ENCODE measurements at regions not wholly inside any gene's neighbourhood (a gene's known extent, or its start where the extent isn't known, plus 50 kb on each side); places are given as distances from the start of the nearest gene placed in this dataset.

- Histone ChIP-seq H2AK5ac (ENCODE audit: low read depth, low read length) (no peak overlapping the region), H3K79me1 (ENCODE audit: low read depth, low read length) (no peaks in the 10 kb centered on the region), H3K23ac (ENCODE audit: low read depth, low read length, poor library complexity) (no peak overlapping the region), H2BK15ac (ENCODE audit: low read length) (no peak overlapping the region), H2BK12ac (ENCODE audit: low read length) (no peak overlapping the region), H2BK5ac (ENCODE audit: low read length) (no peak overlapping the region), H3K4me3 (ENCODE audit: low read length in 2 of 2) (no peak overlapping the region), H3K18ac (ENCODE audit: low read length) (no peak overlapping the region), H3K36me3 (replicated peaks in 1 of 2; ENCODE audit: control insufficient read depth in 2 of 2, insufficient read depth in 2 of 2, low read length in 2 of 2) (no peaks in the 10 kb centered on the region), H3K9ac (ENCODE audit: low read depth, low read length, poor library complexity) (no peak overlapping the region), H4K91ac (ENCODE audit: low read depth, low read length, poor library complexity) (no peak overlapping the region), H2AFZ (ENCODE audit: low read length) (no peak overlapping the region), H3K4me1 (ENCODE audit: control insufficient read depth in 2 of 2, insufficient read depth in 1 of 2, low read depth in 1 of 2, low read length in 2 of 2) (no peaks in the 10 kb centered on the region), H3K14ac (ENCODE audit: low read length) (no peak overlapping the region), H3K27ac (replicated peaks; ENCODE audit: low read length) (no peak overlapping the region), H2BK120ac (ENCODE audit: low read depth, low read length) (no peak overlapping the region), H3K4ac (ENCODE audit: low read length) (no peak overlapping the region), H3K9me3 (replicated peaks in 1 of 2; ENCODE audit: control insufficient read depth in 2 of 2, insufficient read depth in 1 of 2, low read depth in 1 of 2, low read length in 2 of 2) (no peaks in the 10 kb centered on the region), H3K4me2 (ENCODE audit: insufficient read depth, low read length, poor library complexity, severe bottlenecking) (no peak overlapping the region), H4K8ac (ENCODE audit: low read depth, low read length) (no peak overlapping the region), H3K27me3 (ENCODE audit: control insufficient read depth in 3 of 3, insufficient read depth in 3 of 3, low read depth in 1 of 3, low read length in 3 of 3) (no peaks in the 10 kb centered on the region)
- WGBS, 2 donors (ENCODE audit: extremely low coverage in 2 of 2, insufficient read length in 2 of 2, insufficient replicate concordance in 1 of 2), result no CpG with 5 or more reads among the region's 1 CpG
- DNase-seq (ENCODE audit: low spot score), result no peak
Measured at GRCh38 chr3:103308921-103309320, 874.1 kb downstream of the ZPLD1 start.

GRCh38 chr3:103319912-103320311 is 885.1 kb downstream of the ZPLD1 start:
- WGBS, 2 donors (ENCODE audit: extremely low coverage in 2 of 2, insufficient read length in 2 of 2, insufficient replicate concordance in 1 of 2), result no CpG with 5 or more reads among the region's 2 CpGs
- no peak overlapping the region for H3K4me3 ChIP-seq (ENCODE audit: low read length in 2 of 2)
- H3K14ac ChIP-seq (ENCODE audit: low read length), result no peak overlapping the region
- H2BK12ac ChIP-seq (ENCODE audit: low read length), result no peak overlapping the region
- H4K91ac ChIP-seq (ENCODE audit: low read depth, low read length, poor library complexity), result no peak overlapping the region
- H2BK15ac ChIP-seq (ENCODE audit: low read length), result no peak overlapping the region
- no peak overlapping the region for H3K23ac ChIP-seq (ENCODE audit: low read depth, low read length, poor library complexity)
- no peak overlapping the region for H2BK5ac ChIP-seq (ENCODE audit: low read length)
- H3K18ac ChIP-seq (ENCODE audit: low read length), result no peak overlapping the region
- H2AK5ac ChIP-seq (ENCODE audit: low read depth, low read length), result no peak overlapping the region
- no peaks in the 10 kb centered on the region for H3K79me1 ChIP-seq (ENCODE audit: low read depth, low read length)
- DNase-seq (ENCODE audit: low spot score), result no peak
- H3K4me2 ChIP-seq (ENCODE audit: insufficient read depth, low read length, poor library complexity, severe bottlenecking), result no peak overlapping the region
- no peak overlapping the region for H2AFZ ChIP-seq (ENCODE audit: low read length)
- H3K4me1 ChIP-seq (ENCODE audit: control insufficient read depth in 2 of 2, insufficient read depth in 1 of 2, low read depth in 1 of 2, low read length in 2 of 2), result no peaks in the 10 kb centered on the region
- H3K36me3 ChIP-seq (replicated peaks in 1 of 2; ENCODE audit: control insufficient read depth in 2 of 2, insufficient read depth in 2 of 2, low read length in 2 of 2), result no peaks in the 10 kb centered on the region
- H3K4ac ChIP-seq (ENCODE audit: low read length), result no peak overlapping the region
- H3K9me3 ChIP-seq (replicated peaks in 1 of 2; ENCODE audit: control insufficient read depth in 2 of 2, insufficient read depth in 1 of 2, low read depth in 1 of 2, low read length in 2 of 2), result no peaks in the 10 kb centered on the region
- no peak overlapping the region for H4K8ac ChIP-seq (ENCODE audit: low read depth, low read length)
- no peak overlapping the region for H3K9ac ChIP-seq (ENCODE audit: low read depth, low read length, poor library complexity)
- H2BK120ac ChIP-seq (ENCODE audit: low read depth, low read length), result no peak overlapping the region
- no peaks in the 10 kb centered on the region for H3K27me3 ChIP-seq (ENCODE audit: control insufficient read depth in 3 of 3, insufficient read depth in 3 of 3, low read depth in 1 of 3, low read length in 3 of 3)
- no peak overlapping the region for H3K27ac ChIP-seq (replicated peaks; ENCODE audit: low read length)

- no peak for DNase-seq (ENCODE audit: low spot score)
- WGBS, 2 donors (ENCODE audit: extremely low coverage in 2 of 2, insufficient read length in 2 of 2, insufficient replicate concordance in 1 of 2), result no CpG with 5 or more reads among the region's 2 CpGs
- Histone ChIP-seq H3K79me1 (ENCODE audit: low read depth, low read length) (no peaks in the 10 kb centered on the region), H3K27ac (replicated peaks; ENCODE audit: low read length) (no peak overlapping the region), H2BK15ac (ENCODE audit: low read length) (no peak overlapping the region), H3K4ac (ENCODE audit: low read length) (no peak overlapping the region), H2AFZ (ENCODE audit: low read length) (peak overlapping the region; percentile 22), H2AK5ac (ENCODE audit: low read depth, low read length) (no peak overlapping the region), H4K91ac (ENCODE audit: low read depth, low read length, poor library complexity) (no peak overlapping the region), H2BK120ac (ENCODE audit: low read depth, low read length) (no peak overlapping the region), H4K8ac (ENCODE audit: low read depth, low read length) (no peak overlapping the region), H3K36me3 (replicated peaks in 1 of 2; ENCODE audit: control insufficient read depth in 2 of 2, insufficient read depth in 2 of 2, low read length in 2 of 2) (no peaks in the 10 kb centered on the region), H3K23ac (ENCODE audit: low read depth, low read length, poor library complexity) (no peak overlapping the region), H3K14ac (ENCODE audit: low read length) (no peak overlapping the region), H3K4me1 (ENCODE audit: control insufficient read depth in 2 of 2, insufficient read depth in 1 of 2, low read depth in 1 of 2, low read length in 2 of 2) (no peaks in the 10 kb centered on the region), H3K18ac (ENCODE audit: low read length) (no peak overlapping the region), H2BK12ac (ENCODE audit: low read length) (no peak overlapping the region), H3K4me2 (ENCODE audit: insufficient read depth, low read length, poor library complexity, severe bottlenecking) (no peak overlapping the region), H2BK5ac (ENCODE audit: low read length) (no peak overlapping the region), H3K27me3 (ENCODE audit: control insufficient read depth in 3 of 3, insufficient read depth in 3 of 3, low read depth in 1 of 3, low read length in 3 of 3) (no peaks in the 10 kb centered on the region), H3K9ac (ENCODE audit: low read depth, low read length, poor library complexity) (no peak overlapping the region), H3K4me3 (ENCODE audit: low read length in 2 of 2) (no peak overlapping the region), H3K9me3 (replicated peaks in 1 of 2; ENCODE audit: control insufficient read depth in 2 of 2, insufficient read depth in 1 of 2, low read depth in 1 of 2, low read length in 2 of 2) (no peaks in the 10 kb centered on the region)
Measured at GRCh38 chr3:103337179-103337845, 902.5 kb downstream of the ZPLD1 start.

GRCh38 chr3:103341078-103341606 is 906.3 kb downstream of the ZPLD1 start:
- H2AK5ac ChIP-seq (ENCODE audit: low read depth, low read length), result no peak overlapping the region
- H3K18ac ChIP-seq (ENCODE audit: low read length), result no peak overlapping the region
- WGBS, 2 donors (ENCODE audit: extremely low coverage in 2 of 2, insufficient read length in 2 of 2, insufficient replicate concordance in 1 of 2), result no CpG with 5 or more reads among the region's 4 CpGs
- no peaks in the 10 kb centered on the region for H3K79me1 ChIP-seq (ENCODE audit: low read depth, low read length)
- H3K9me3 ChIP-seq (replicated peaks in 1 of 2; ENCODE audit: control insufficient read depth in 2 of 2, insufficient read depth in 1 of 2, low read depth in 1 of 2, low read length in 2 of 2), result no peaks in the 10 kb centered on the region
- no peak for DNase-seq (ENCODE audit: low spot score)
- H2AFZ ChIP-seq (ENCODE audit: low read length), result no peak overlapping the region
- no peak overlapping the region for H2BK120ac ChIP-seq (ENCODE audit: low read depth, low read length)
- no peak overlapping the region for H2BK15ac ChIP-seq (ENCODE audit: low read length)
- no peak overlapping the region for H3K4me2 ChIP-seq (ENCODE audit: insufficient read depth, low read length, poor library complexity, severe bottlenecking)
- no peak overlapping the region for H4K91ac ChIP-seq (ENCODE audit: low read depth, low read length, poor library complexity)
- no peak overlapping the region for H3K4me3 ChIP-seq (ENCODE audit: low read length in 2 of 2)
- H3K27ac ChIP-seq (replicated peaks; ENCODE audit: low read length), result no peak overlapping the region
- H3K9ac ChIP-seq (ENCODE audit: low read depth, low read length, poor library complexity), result no peak overlapping the region
- no peak overlapping the region for H3K23ac ChIP-seq (ENCODE audit: low read depth, low read length, poor library complexity)
- H4K8ac ChIP-seq (ENCODE audit: low read depth, low read length), result no peak overlapping the region
- H3K4ac ChIP-seq (ENCODE audit: low read length), result no peak overlapping the region
- H3K27me3 ChIP-seq (ENCODE audit: control insufficient read depth in 3 of 3, insufficient read depth in 3 of 3, low read depth in 1 of 3, low read length in 3 of 3), result no peaks in the 10 kb centered on the region
- no peaks in the 10 kb centered on the region for H3K36me3 ChIP-seq (replicated peaks in 1 of 2; ENCODE audit: control insufficient read depth in 2 of 2, insufficient read depth in 2 of 2, low read length in 2 of 2)
- no peak overlapping the region for H2BK5ac ChIP-seq (ENCODE audit: low read length)
- no peak overlapping the region for H3K14ac ChIP-seq (ENCODE audit: low read length)
- no peaks in the 10 kb centered on the region for H3K4me1 ChIP-seq (ENCODE audit: control insufficient read depth in 2 of 2, insufficient read depth in 1 of 2, low read depth in 1 of 2, low read length in 2 of 2)
- H2BK12ac ChIP-seq (ENCODE audit: low read length), result no peak overlapping the region
